Right ventricle myocardium superior (tissue), 1 donor: ENCODE measurements at regions not wholly inside any gene's neighbourhood (a gene's known extent, or its start where the extent isn't known, plus 50 kb on each side); places are given as distances from the start of the nearest gene placed in this dataset.
A peak's percentile ranks its signal among the peaks of the same experiment; 100 is the strongest.
"Not testable (repeated sequence)": the region's sequence is repeated elsewhere in the genome, so short reads cannot be mapped to it uniquely, and the experiment has no call there.

Experiments
- ATAC-seq: fragments of 200-7000 bp; cut with Tn5 transposase; one replicate; pipeline ENCODE4 v1.9.1; 2020; ENCODE audit warnings: mild to moderate bottlenecking; ENCODE audit not compliant: poor library complexity
- DNase-seq: peaks from one replicate; pipeline ENCODE4 v3.0.0-alpha.2; 2020
- intact Hi-C: fragments of 100-400 bp; cut with DNase I; formaldehyde crosslinking; loops from one replicate; pipeline ENCODE4 v1.11.2; 2022
- donor health status: DM: no; HTN: yes; CAD: no; lungs with severe emphysema.

DNA sequence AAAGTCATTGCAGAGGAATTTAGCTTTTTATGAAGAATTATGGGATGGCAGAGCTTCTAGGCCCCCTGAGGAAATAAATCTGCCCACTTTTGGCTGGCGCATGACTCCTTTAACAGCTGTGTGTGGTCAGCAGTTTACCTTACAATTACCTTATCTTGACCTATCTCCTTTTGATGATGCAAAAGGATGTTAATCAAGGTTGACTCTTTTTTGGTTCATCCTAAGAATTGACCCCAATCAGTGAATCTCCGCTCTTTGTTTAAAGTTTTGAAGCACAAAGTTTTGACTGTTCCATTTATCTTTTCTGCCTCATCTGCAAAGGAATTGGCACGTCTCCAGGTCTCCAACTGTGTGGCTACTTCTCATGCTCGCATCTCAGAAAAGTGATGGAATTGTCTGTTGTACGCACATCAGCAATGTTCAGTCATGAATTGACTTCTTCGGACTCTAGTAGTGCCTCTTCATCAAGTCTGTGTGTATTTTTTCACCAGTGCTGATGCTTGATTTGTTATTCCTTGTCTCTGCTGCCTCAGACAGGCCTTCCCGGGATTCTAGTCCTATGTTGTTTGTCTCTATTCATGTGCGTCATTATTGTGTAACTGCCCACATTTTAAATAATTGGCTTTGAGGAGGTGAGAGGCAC is 196.2 kb upstream of the CFAP20DC start:
- no peak for ATAC-seq
- no peak for DNase-seq
- intact Hi-C loops = no loop called here

DNA sequence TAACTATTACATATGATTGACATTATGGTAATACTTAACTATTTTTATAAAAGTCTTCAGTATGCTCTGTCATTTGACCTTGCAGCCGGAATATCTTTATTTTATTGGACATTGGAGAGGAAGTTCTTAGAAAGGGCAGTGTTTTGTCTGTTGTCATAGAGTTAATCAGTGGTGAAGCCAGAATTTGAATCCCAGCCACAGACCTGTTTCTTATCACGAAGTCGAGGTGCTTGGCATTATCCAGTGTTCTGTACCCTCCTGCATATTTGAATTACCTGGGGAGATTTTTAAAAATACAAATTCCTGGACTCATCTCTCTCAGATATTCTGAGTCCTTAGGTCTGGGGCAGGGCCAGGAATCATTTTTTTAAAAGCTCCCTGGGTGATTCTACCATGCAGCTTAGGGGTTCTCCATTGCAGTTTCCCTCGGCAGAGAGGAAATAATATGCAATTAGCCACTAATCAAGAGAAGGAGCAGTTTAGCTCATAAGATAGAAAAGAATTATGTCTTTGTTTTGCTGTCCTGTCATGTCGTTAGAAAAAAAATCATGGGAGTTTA is 195.6 kb upstream of the CFAP20DC start:
- ATAC-seq = peak; percentile 83
- intact Hi-C loops = no loop called here
- no peak for DNase-seq

- ATAC-seq = peak; percentile 51
- intact Hi-C loops = no loop called here
- DNase-seq = no peak
Measured at GRCh38 chr3:59244343-59244742, 194.5 kb upstream of the CFAP20DC start.

DNA sequence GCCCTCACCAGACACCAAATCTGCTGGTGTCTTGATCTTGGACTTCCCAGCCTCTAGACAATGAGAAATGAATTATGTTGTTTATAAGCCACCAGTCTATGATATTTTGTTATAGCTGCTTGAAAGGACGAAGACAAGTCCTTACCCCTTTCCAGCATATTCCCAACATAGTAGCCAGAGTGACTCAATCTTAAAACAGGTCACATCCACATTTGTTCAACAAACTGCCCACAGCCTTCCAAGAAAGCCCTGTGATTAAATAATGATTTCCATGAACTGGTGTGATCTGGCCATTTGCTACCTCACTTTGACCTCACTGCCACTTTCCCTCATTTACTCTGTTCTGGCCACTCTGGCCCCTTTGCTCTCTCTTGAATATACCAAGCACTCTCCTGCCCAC is 193.7 kb upstream of the CFAP20DC start:
- DNase-seq (no peak), ATAC-seq (no peak)
- intact Hi-C loops = no loop called here

DNA sequence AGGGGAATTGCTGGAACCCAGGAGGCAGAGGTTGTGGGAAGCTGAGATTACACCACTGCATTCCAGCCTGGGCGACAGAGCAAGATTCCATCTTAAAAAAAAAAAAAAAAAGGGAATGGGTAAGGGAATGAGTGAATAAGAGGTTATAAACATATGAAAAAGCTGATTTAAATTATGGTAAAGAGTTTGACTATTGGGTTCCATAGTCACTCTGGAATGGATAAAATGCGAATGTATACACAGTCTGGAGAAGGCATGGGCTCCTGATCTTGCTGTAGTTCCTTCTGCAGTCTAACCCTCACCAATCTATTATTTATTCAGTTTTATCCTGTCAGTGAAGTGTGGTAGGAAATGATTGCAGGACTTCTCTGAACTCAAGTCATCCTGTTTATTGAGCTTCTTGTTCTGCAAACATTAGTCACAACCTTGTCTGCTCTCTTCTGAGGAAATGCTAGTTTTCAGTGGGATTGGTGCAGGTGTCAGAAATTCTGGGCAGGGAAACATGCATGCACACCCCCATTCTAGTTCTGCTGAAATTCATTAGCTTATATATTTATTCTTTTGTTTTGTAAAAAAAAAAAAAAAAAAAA is 190.9 kb upstream of the CFAP20DC start:
- intact Hi-C loops = no loop called here
- ATAC-seq (no peak), DNase-seq (no peak)

DNA sequence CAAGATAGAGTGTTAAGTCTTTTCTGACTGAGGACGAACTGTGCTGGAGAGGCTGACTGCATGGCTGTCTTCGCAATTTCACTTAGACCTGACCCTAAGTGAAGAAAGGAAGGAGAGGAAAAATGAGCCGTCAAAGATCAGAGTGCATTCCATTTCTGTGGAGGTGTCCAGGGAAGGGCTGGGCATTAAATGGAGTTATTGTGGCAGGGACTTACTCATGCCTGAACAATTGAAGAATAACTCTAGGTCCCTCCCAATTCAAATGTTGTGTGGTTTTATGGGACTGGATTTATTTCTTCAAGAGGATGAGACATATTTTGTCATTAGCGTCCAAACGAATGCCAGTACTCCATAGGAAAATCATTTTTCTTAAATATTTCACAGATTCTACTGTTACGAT is 187.3 kb upstream of the CFAP20DC start:
- DNase-seq (no peak), ATAC-seq (no peak)
- intact Hi-C loops = loop anchor here (10.0 kb wide), 1 partner anchor 328 kb away; no protein-coding TSS in a partner anchor

DNA sequence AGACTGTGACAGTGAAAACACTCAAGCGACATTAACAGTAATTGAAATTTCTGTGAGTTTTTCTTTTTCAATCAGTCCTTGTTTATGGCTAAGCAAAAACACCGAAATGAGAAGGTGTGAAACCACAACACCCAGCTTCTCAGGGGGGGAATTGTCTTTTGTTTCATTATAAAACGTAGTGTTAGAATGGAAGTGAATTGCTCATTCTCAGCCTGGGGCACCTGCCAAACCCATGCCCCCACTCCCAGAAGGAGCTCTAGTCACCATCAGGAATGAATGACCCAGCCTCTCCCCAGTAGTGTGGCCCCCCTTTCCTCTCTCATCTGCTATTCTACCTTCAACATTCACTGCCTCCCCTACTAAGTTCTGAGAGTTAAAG is 185.8 kb upstream of the CFAP20DC start:
- DNase-seq (no peak), ATAC-seq (no peak)
- intact Hi-C loops = loop anchor here (10.0 kb wide), 1 partner anchor 329 kb away; no protein-coding TSS in a partner anchor

GRCh38 chr3:59234884-59235633 is 185.2 kb upstream of the CFAP20DC start:
- no peak for ATAC-seq
- intact Hi-C loops = loop anchor here (10.0 kb wide), 1 partner anchor 330 kb away; no protein-coding TSS in a partner anchor
- DNase-seq = no peak

DNA sequence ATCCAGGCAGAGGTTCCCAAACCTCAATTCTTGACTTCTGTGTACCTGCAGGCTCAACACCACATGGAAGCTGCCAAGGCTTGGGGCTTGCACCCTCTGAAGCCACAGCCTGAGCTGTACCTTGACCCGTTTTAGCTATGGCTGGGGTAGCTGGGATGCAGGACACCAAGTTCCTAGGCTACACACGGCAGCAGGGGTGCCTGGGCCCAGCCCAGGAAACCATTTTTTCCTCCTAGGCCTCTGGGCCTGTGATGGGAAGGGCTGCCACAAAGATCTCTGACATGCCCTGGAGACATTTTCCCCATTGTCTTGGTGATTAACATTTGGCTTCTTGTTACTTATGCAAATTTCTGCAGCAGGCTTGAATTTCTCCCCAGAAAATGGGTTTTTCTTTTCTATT is 180.6 kb upstream of the CFAP20DC start:
- not testable (repeated sequence) for DNase-seq, ATAC-seq
- intact Hi-C loops = loop anchor here (10.0 kb wide), 1 partner anchor 334 kb away; no protein-coding TSS in a partner anchor

- no peak for DNase-seq
- no peak for ATAC-seq
- intact Hi-C loops = loop anchor here (5.0 kb wide), 1 partner anchor 643 kb away; no protein-coding TSS in a partner anchor
Measured at GRCh38 chr3:59213860-59214259, 164.0 kb upstream of the CFAP20DC start.

DNA sequence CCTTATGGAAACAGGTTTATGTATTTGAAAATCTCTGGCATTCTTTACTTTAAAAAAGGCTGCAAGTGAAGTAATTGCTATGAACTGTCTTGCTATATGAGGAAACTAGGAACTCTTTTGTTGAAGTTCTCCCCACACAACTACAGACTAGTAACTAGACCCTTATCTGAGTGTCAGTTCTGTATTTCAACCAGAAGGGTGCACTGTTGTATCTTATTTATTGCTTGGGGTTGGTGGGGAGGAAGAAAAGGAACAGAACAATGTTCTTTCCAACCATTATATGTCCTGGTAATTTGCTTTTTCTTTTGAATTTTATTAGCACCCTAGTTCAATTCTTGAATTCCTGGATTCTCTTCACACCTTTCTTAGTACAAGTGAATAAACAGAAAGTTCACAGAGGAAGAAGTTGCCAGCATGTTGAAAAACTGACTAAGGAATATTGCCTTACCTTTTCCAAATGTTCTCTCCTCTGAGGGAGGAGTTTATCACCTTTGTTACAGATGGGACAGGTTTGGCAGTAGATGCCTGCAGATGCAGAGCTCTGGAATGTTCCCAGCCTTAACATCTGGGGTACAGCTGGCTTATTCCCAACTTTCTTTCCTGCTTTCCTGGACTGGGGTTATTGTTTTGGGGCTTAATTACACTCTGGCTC is 162.4 kb upstream of the CFAP20DC start:
- intact Hi-C loops = loop anchor here (5.0 kb wide), 1 partner anchor 645 kb away; no protein-coding TSS in a partner anchor
- ATAC-seq (peak; percentile 89), DNase-seq (no peak)

- intact Hi-C loops = loop anchor here (5.0 kb wide), 1 partner anchor 647 kb away; no protein-coding TSS in a partner anchor
Measured at GRCh38 chr3:59210260-59210659, 160.4 kb upstream of the CFAP20DC start.

DNA sequence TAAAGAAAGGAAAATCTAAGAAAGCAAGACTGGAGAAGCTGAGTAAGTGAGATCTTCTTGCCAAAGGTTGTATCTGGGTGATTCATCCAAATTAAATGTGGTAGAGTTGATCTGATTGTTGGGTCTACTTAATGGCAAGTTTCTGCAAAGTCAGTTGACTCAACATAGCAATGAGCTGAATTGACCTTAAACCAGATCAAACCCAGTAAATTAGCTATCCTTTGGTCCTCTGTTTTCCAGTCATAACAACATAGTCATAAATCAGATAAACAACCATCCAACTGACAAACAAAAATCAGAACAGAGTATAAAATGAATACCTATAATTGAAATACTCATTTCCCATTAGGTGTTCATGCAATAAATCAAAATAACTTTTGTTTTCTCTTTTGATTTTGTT is 142.6 kb upstream of the CFAP20DC start:
- ATAC-seq (no peak), DNase-seq (no peak)
- intact Hi-C loops = no loop called here

More at GRCh38 chr3:59210260-59210659, 160.4 kb upstream of the CFAP20DC start:
- DNase-seq (no peak), ATAC-seq (no peak)

- intact Hi-C loops = no loop called here
- ATAC-seq = no peak
- DNase-seq = no peak
Measured at GRCh38 chr3:59191651-59192050, 141.8 kb upstream of the CFAP20DC start.

DNA sequence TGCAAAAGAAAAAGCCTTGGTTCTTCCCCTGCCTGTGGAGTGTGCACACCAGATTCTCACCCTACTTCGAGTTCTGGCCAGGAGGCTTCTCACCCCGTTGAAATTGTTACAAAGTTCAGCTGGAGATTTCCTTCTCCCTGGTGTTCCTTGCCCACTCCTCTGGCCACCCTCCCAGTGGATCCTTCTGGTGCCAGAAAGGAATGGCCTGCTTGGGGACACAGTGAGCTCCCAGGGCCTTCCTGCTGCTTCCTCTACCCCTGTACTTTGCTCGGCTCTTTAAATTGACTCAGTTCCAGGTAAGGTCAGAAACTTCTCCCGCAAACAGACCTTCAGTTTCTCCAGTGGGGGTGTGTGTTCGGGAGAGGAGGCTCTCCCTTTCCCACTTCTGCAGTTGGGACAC is 140.1 kb upstream of the CFAP20DC start:
- DNase-seq (no peak), ATAC-seq (no peak)
- intact Hi-C loops = no loop called here

DNA sequence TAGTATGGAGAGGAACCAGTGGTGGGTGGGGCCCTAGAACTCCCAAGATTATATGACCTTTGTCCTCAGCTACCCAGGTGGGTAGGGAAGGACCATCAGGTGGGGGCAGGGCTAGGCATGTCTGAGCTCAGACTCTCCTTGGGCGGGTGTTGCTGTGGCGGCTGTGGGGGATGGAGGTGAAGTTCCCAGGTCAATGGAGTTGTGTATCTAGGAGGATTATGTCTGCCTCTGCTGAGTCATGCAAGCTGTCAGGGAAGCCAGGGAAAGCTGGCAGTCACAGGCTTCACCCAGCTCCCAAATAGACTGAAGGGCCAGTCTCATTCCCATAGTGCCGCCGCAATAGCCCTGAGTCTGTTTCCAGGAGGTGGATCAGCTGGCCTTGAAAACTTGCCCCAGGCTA is 139.7 kb upstream of the CFAP20DC start:
- ATAC-seq (no peak), DNase-seq (no peak)
- intact Hi-C loops = no loop called here

GRCh38 chr3:59186725-59187124 is 136.9 kb upstream of the CFAP20DC start:
- no peak for DNase-seq
- ATAC-seq = no peak
- intact Hi-C loops = no loop called here

GRCh38 chr3:59185591-59186369 is 136.0 kb upstream of the CFAP20DC start:
- no peak for DNase-seq
- ATAC-seq = no peak
- intact Hi-C loops = no loop called here
